ENCODE measurements at regions not wholly inside any gene's neighbourhood (a gene's known extent, or its start where the extent isn't known, plus 50 kb on each side); places are given as distances from the start of the nearest gene placed in this dataset.

DNA sequence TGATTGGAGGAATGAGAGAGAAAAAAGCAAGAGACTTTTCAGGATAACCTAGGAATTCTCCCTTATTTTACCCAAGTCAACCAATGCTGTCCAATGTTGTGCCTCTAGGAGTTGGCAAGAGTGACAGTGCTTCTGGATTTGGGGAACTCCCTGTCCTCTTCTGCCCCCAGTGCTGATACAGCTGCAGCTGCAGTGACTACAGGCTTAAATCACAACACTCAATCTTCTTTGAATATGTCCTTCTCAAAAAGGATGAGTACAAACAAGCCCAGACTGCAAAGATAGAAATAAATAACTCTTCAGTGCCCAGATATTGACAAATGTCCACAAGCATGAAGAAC lies 141.0 kb upstream of the COL21A1 start:
- TF ChIP-seq, protein P1, sequence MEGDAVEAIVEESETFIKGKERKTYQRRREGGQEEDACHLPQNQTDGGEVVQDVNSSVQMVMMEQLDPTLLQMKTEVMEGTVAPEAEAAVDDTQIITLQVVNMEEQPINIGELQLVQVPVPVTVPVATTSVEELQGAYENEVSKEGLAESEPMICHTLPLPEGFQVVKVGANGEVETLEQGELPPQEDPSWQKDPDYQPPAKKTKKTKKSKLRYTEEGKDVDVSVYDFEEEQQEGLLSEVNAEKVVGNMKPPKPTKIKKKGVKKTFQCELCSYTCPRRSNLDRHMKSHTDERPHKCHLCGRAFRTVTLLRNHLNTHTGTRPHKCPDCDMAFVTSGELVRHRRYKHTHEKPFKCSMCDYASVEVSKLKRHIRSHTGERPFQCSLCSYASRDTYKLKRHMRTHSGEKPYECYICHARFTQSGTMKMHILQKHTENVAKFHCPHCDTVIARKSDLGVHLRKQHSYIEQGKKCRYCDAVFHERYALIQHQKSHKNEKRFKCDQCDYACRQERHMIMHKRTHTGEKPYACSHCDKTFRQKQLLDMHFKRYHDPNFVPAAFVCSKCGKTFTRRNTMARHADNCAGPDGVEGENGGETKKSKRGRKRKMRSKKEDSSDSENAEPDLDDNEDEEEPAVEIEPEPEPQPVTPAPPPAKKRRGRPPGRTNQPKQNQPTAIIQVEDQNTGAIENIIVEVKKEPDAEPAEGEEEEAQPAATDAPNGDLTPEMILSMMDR (conservative IDR thresholded peaks at IDR 0.05; ENCODE audit: low read length): no peak
- no peak for TF ChIP-seq EZH2phosphoT487 (IDR thresholded peaks at IDR 0.05; ENCODE audit: borderline replicate concordance)

Measured in Loucy (cell line).